Thyroid gland (tissue), 4 donors: ENCODE measurements at regions not wholly inside any gene's neighbourhood (a gene's known extent, or its start where the extent isn't known, plus 50 kb on each side); places are given as distances from the start of the nearest gene placed in this dataset.

Experiments used
- POLR2A ChIP-seq, 2 donors: fragments of 450-650 bp; IDR thresholded peaks; one replicate each; pipeline ENCODE4 v1.6.1; 2017; ENCODE audit warnings: antibody characterized with exemption in 2 of 2, mild to moderate bottlenecking in 2 of 2, moderate library complexity in 1 of 2
- TF ChIP-seq, protein P1 (sequence below), 6 experiments: fragments of 200-600 bp in 3 of 6; fragments of 450-650 bp in 3 of 6; sonication (generic) in 3 of 6; IDR thresholded peaks; one replicate each; pipeline ENCODE4 v1.5.1; 2016 to 2019; ENCODE audit warnings: antibody characterized with exemption in 6 of 6, mild to moderate bottlenecking in 2 of 6, inconsistent platforms in 1 of 6, moderate library complexity in 1 of 6

DNA sequence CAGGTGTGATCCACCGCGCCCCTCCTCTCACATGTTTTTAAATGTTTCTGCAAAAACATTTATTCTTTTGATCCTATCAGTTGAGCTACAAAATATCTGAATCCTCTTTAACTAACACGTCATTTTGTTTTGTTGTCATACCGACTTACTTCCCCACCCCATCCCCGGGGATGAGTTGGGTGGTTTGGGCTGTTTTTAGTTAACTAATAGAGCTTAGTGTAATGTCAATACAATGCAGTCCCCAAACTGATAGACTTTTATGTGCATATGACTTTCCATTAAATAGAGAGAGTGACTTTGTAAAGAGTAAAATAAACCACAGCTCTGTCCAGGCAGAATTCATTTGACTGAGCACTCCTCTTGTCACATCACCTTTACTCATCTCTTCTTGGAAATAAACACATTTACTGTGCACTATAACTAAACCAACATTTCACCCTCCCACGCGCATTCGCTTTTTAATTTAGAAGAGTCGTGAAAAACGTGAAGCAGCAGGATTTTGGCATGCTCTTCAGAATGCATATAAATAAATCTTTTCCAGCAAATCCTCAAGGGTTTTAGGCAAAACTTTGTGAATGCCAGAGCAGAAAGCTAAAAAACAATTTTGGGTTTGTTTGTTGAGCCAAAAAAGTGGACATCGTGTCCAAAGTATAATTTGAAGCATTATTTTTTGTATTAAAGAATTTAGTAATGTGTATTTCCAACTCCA is 187.4 kb upstream of the MGMT start:
- TF ChIP-seq, protein P1, sequence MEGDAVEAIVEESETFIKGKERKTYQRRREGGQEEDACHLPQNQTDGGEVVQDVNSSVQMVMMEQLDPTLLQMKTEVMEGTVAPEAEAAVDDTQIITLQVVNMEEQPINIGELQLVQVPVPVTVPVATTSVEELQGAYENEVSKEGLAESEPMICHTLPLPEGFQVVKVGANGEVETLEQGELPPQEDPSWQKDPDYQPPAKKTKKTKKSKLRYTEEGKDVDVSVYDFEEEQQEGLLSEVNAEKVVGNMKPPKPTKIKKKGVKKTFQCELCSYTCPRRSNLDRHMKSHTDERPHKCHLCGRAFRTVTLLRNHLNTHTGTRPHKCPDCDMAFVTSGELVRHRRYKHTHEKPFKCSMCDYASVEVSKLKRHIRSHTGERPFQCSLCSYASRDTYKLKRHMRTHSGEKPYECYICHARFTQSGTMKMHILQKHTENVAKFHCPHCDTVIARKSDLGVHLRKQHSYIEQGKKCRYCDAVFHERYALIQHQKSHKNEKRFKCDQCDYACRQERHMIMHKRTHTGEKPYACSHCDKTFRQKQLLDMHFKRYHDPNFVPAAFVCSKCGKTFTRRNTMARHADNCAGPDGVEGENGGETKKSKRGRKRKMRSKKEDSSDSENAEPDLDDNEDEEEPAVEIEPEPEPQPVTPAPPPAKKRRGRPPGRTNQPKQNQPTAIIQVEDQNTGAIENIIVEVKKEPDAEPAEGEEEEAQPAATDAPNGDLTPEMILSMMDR (IDR thresholded peaks at IDR 0.05), result no peak
- TF ChIP-seq POLR2A (IDR thresholded peaks at IDR 0.05), result no peak
